Medulla oblongata (tissue), 1 donor: ENCODE measurements at regions not wholly inside any gene's neighbourhood (a gene's known extent, or its start where the extent isn't known, plus 50 kb on each side); places are given as distances from the start of the nearest gene placed in this dataset.
"Not testable (repeated sequence)": the region's sequence is repeated elsewhere in the genome, so short reads cannot be mapped to it uniquely, and the experiment has no call there.

Experiments used
- DNase-seq: peaks from one replicate; pipeline ENCODE4 v3.0.0-alpha.2; 2015; ENCODE audit errors: extremely low spot score

GRCh38 chr4:124993838-124994237, 281.3 kb upstream of the ANKRD50 start:
- DNase-seq: no peak

GRCh38 chr4:124990398-124990797, 277.9 kb upstream of the ANKRD50 start:
- DNase-seq: no peak

- DNase-seq: no peak
Observed at GRCh38 chr4:124980276-124980752, 267.8 kb upstream of the ANKRD50 start.

GRCh38 chr4:124978536-124978935, 266.0 kb upstream of the ANKRD50 start:
- not testable (repeated sequence) for DNase-seq

DNA sequence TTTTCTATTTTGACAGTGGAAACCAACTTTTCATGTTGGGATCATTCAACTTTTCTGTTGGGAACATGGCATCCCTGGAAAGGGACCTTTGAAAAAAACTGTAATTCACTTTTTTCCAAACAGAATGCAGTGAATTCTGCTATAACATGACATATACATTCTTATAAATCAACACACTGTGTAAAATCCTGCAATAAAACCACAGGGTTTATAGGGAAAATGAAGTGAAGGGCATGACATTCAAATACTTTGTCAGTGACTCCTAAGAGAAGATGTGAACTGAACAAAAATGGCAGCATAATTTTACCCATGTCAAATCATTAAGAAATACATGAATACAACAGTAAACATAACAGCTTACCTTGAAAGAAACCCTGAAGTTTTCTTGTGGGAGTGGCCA, 264.5 kb upstream of the ANKRD50 start:
- no peak for DNase-seq

DNA sequence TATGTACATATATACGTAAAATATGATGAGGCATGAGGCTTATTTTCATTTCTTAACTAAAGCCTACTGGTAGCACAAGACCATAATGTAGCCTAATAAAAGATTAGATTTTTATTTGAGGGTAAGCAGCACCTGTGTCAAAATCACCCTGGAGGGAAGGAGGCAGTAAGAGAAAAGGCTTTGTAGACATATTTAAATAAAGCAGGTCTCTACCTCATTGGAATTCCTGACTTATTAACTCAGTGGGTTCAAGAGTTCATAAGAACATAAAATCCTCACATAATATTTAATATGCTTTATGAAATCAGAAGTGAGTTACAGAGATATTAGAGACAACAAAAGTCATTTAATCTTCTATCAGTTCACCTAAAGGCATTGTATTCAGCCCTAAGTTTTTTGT, 261.6 kb upstream of the ANKRD50 start:
- DNase-seq: no peak

GRCh38 chr4:124973716-124974115, 261.2 kb upstream of the ANKRD50 start:
- DNase-seq: no peak

GRCh38 chr4:124970011-124970410, 257.5 kb upstream of the ANKRD50 start:
- DNase-seq: no peak

- DNase-seq: no peak
Observed at GRCh38 chr4:124965497-124965891, 253.0 kb upstream of the ANKRD50 start.

- no peak for DNase-seq
Observed at GRCh38 chr4:124964852-124965496, 252.4 kb upstream of the ANKRD50 start.

DNA sequence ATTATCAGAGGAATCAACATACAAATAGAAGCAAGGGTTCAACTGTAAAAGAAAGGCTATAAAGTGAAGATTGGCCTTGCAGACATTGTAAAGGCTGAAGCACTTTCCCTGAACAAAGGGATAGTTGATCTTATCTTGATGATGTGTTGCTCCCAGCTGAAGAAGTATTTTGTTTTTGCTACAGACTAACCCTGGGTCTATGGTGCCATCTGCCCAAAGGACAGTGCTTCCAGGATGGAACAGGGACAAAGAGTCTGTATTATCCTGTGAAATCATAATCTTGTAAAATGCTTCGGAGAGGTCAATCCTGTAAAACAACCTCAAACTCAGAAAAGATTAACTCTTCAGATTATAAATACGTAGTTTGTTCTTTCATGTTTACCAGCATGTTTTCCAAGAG, 251.7 kb upstream of the ANKRD50 start:
- no peak for DNase-seq

- DNase-seq: no peak
Observed at GRCh38 chr4:124961138-124961750, 248.7 kb upstream of the ANKRD50 start.

DNA sequence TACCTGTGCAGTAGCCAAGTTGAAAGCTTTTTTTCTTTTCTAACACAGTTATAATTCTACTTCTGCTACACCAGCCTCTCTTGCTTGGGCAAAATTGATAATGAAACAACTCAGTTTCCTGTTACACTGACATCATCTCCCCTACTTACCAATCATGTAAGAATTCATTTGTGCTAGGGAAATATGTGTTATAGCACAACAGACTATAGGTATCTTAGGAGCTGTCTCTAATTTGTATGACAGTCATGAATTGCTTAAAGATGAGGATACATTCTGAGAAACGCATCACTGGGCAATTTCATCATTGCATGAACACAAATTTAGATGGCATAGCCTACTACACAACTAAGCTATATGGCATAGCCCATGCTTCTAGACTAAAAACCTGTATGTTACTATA, 246.3 kb upstream of the ANKRD50 start:
- DNase-seq: no peak

- DNase-seq: no peak
Observed at GRCh38 chr4:124955476-124955875, 242.9 kb upstream of the ANKRD50 start.

DNA sequence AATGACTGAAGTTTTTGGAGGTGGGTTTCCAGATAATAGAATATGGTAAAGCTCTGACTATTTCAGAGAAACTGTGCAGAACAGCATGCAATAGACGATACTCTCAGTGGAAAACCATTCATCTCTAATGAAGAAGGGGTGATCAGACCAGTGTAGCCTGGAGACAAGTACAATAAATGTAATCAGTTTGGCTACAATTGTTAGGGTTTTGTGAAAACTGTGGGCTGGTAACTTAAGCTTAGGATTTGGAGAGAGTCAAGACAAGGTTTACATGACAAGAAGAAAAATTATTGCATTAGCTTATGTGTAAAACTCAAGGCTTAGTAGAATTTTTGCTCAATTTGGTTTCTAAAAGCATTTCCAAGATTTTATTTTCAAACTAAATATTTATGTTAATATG, 241.5 kb upstream of the ANKRD50 start:
- no peak for DNase-seq

DNA sequence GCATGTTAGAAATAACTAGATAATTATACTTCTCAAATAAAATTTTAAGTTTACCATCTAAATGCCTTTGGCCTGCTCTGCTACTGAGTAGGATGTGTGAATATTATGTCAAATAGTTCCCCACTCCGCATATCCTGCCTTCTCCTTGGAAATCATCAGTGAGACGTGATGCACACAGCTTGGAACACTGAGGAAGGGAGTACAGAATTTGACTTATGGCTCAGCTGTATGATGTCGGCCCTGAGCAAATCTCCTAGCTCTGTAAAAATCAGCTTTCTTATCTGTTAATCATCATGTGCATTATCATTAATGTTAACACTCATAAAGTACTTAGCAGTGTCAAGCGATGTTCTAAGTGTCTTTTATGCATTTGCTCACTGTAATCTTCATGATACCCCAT, 241.0 kb upstream of the ANKRD50 start:
- no peak for DNase-seq

DNA sequence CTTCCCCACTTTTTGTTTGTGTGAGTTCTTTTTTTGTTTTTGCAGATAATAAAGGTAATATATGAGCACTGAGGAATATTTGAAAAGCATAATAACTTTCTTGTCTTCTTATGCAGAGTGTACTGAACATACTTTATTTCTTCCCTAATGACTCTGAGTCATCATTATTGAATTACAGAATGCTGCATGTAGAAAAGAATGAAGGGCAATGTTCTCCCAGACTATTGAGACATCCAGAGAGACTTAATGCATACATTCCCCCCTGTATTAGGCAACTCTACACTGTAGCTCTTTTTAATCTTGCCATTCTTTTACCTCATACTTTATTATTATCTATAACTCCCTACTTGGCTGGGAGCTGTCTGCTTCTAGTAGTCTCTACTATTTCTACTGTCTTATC, 240.5 kb upstream of the ANKRD50 start:
- DNase-seq: no peak

DNA sequence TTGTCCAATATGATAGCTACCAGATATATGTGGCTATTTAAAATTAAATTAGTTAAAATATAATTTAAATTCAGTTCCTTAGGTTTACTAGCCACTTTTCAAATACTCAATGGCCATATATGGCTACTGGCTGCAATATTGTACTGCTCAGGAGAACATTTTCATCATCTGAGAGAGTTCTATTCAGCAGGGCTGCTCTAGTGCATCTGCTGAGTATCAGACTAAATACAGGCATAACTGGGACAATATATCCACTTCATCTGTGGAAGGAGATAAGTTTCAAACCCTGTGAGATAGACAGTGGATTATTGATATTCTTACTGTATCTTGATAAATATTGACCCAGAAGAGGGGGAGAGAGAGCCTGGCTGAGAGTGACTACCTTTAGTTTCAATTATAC, 240.1 kb upstream of the ANKRD50 start:
- no peak for DNase-seq

DNA sequence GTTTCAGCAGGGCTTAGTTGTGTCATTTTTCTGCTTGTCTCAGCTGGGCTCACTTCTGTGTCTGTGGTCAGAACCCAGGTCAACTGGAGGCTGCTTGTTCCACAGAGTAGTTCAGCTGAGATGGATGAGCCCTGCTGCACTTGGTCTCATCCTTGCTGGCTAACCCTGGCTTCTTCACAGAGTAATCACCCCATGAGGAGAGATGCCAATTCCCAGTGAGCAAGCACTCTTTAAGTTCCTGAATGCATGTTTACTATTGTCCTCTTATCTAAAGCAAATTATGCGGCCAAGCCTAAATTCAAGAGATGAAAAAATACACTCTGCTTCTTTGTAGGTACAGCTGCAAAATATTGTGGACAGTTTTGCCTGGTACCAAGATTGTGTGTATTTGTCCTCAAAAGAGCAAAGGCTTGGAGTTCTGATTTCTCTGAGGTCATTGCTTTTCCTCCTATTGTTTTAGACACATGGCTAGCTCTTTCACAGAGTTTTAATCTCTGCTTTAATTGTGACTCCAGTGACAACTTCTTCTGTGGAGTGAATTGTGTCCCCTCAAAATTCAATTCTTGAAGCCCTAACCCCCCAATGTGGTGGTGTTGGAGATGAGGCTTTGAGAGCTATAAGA, 236.6 kb upstream of the ANKRD50 start:
- DNase-seq: no peak

GRCh38 chr4:124947622-124948265, 235.2 kb upstream of the ANKRD50 start:
- no peak for DNase-seq

DNA sequence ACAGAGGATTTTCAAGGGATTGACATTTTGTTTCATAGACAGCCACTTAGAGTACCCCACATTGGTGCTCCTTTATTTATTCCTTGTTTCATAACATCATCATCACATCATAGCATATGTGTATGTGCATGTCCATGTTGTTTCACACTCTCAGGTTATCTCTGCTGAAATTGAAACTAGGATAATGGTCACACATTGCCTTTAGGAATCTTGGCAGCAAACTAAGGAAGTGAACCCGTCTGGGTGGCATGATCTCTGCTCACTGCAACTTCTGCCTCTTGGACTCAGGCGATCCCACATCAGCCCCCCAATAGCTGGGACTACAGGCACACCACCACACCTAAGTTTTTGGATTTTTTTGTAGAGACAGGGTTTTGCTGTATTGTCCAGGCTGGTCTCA, 234.2 kb upstream of the ANKRD50 start:
- no peak for DNase-seq

- no peak for DNase-seq
Observed at GRCh38 chr4:124945422-124945821, 232.9 kb upstream of the ANKRD50 start.

- DNase-seq: no peak
Observed at GRCh38 chr4:124943938-124944337, 231.4 kb upstream of the ANKRD50 start.
